Muscle of leg (tissue), 3 donors: ENCODE measurements at regions not wholly inside any gene's neighbourhood (a gene's known extent, or its start where the extent isn't known, plus 50 kb on each side); places are given as distances from the start of the nearest gene placed in this dataset.

Source experiments
- DNase-seq: peaks from one replicate; pipeline ENCODE4 v3.0.0; 2013
- H3K27ac ChIP-seq: one replicate; pipeline ENCODE4 v1.5.1; 2013; ENCODE audit warnings: mild to moderate bottlenecking, low read length, control low read depth
- H3K27me3 ChIP-seq: one replicate; pipeline ENCODE4 v1.6.1; 2013; ENCODE audit warnings: low read length; ENCODE audit not compliant: control insufficient read depth, insufficient read depth
- H3K36me3 ChIP-seq: one replicate; pipeline ENCODE4 v1.6.1; 2013; ENCODE audit warnings: low read length; ENCODE audit not compliant: control insufficient read depth, insufficient read depth
- H3K4me1 ChIP-seq: one replicate; pipeline ENCODE4 v1.6.1; 2013; ENCODE audit warnings: low read length; ENCODE audit not compliant: control insufficient read depth, insufficient read depth
- H3K4me3 ChIP-seq: one replicate; pipeline ENCODE4 v1.5.1; 2013; ENCODE audit warnings: low read length, control low read depth
- H3K9me3 ChIP-seq: replicated peaks from 2 replicates; pipeline ENCODE4 v1.6.1; 2013; ENCODE audit warnings: low read depth, low read length; ENCODE audit not compliant: control insufficient read depth
- WGBS: methylation state at CpG from one replicate; pipeline ENCODE4 v1.1.5; 2013; ENCODE audit warnings: missing lambda C conversion rate; ENCODE audit not compliant: insufficient coverage; 5-methylcytosine and 5-hydroxymethylcytosine counted together

DNA sequence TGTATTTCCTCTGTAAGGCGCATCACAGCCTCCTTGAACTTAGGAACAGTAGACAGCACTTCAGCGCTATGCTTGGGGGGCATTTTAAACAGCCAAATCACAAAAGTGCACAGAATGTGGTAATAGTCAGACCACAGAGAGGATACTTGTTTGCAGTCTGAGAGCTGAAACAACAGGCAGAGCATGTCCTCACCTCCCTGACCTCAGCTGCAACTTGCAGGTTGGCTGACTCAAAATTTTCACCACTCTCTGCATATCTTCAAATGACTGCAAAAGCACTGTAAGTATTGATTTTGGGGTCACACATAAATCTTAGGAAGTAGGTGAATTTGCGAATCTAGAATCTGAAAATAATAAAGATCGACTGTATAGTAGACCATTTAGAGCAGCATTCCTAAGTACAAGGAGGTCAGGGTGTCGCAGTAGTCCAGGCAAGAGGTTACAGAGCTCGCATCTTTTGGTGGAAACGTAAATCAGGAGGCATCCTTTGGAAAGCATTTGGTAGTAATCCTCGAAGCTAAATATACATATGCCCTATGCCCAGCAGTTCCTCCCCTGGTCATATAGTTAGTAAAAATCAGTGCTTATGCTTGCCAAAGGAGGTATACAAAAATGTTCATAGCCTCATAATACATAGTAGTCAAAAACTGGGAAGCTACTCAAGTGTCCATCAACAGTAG is 108.2 kb upstream of the MYCN start:
- WGBS, result 93% methylated on average over 3 of the region's 8 CpGs
- H3K9me3 ChIP-seq, result peaks cover 3% of the 10 kb centered on the region

DNA sequence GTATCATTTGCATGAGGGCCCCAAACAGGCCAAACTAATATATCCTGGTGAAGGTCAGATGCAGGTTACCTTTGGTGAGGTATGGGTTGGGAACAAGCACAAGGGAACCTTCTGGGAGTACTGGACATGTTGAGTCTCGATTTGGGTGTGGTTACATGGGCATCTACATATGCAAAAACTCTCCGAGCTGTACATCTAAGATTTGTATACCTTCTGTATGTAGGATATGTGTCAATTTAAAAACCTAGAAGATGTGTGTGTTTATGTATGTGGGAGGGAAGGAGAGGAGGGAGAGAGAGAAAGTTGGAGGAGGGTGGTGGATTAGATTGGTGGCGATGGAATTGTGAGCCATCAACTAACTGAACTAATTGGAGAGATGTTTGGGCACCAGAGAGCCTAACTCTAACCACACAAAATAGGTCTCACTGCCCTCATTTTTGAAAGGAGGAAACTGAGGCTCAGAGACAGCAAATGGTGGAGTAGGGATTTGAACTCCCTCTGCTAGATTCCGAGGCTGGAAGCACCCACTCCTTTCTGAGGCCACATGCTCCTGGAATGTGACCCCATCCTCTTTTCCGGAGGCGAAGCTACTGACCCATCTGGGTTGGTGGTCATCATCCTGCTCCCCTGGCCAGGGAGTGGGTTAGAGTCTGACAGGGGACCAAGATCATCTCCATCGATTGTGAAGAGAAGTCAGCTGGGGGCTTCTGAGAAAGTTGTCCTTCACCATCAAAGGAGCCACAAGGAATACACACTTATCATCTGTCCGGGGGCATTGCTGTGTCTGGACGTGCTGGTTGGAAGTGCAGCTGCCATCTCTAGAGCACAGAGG is 107.3 kb upstream of the MYCN start:
- Histone ChIP-seq H3K9me3 (peaks cover 3% of the 10 kb centered on the region), H3K27me3 (no peaks in the 10 kb centered on the region), H3K4me3 (no peak overlapping the region), H3K36me3 (no peaks in the 10 kb centered on the region), H3K27ac (no peak overlapping the region), H3K4me1 (no peaks in the 10 kb centered on the region)
- no peak for DNase-seq
- WGBS, result no CpG with 5 or more reads among the region's 9 CpGs

More for the DNA sequence above, 108.2 kb upstream of the MYCN start:
- no peaks in the 10 kb centered on the region for H3K36me3 ChIP-seq
- no peak overlapping the region for H3K4me3 ChIP-seq
- no peaks in the 10 kb centered on the region for H3K27me3 ChIP-seq
- H3K4me1 ChIP-seq, result no peaks in the 10 kb centered on the region
- no peak for DNase-seq
- H3K27ac ChIP-seq, result no peak overlapping the region

DNA sequence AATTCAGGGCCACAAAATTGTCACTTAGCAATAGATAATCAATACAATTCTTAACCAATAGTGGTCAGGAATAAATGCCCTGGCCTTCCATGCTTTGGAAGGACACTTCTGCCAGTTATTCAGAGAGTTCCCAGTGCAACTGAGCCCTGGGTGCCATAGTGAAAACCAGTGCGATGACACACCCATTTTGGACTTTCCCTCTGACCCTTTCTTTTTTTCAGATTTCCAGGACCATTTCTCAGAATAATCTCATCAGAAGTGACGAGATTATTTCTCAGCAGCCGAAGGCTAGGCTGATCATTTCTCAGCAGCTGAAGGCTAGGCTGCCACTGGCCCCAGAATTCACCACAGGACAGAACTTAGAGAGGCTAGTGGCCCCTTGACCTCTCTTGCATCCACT is 106.6 kb upstream of the MYCN start:
- WGBS, result 84% methylated on average over 3 of the region's 3 CpGs
- Histone ChIP-seq H3K4me1 (no peaks in the 10 kb centered on the region), H3K4me3 (no peak overlapping the region), H3K27ac (no peak overlapping the region), H3K9me3 (peaks cover 3% of the 10 kb centered on the region), H3K36me3 (no peaks in the 10 kb centered on the region), H3K27me3 (no peaks in the 10 kb centered on the region)
- DNase-seq, result no peak

DNA sequence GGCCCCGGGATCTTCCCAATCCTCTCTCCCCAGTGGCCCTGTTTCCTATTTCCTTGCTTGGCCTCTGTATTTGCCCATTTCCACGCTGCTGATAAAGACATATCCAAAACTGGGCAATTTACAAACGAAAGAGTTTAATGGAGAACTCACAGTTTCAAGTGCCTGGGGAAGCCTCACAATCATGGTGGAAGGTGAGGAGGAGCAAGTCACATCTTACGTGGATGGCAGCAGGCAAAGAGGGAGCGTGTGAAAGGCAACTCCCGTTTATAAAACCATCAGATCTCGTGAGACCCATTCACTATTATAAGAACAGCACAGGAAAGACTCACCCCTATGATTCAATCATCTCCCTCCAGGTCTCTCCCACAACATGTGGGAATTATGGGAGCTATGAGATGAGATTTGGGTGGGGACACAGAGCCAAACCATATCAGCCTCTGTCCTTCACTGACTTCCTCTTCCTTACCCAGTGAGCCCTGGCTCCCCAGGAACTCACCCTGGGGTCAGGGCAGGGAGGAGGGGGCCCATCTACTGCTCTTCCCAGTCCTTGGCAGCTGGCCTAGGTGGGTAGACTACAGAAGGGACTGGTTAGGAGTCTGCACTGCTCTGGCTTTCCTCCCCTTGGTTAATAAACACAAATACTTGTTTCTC is 105.8 kb upstream of the MYCN start:
- H3K36me3 ChIP-seq, result no peaks in the 10 kb centered on the region
- 84% methylated on average over 3 of the region's 7 CpGs for WGBS
- no peak overlapping the region for H3K27ac ChIP-seq
- H3K4me3 ChIP-seq, result no peak overlapping the region
- no peaks in the 10 kb centered on the region for H3K4me1 ChIP-seq
- no peak for DNase-seq
- peaks cover 3% of the 10 kb centered on the region for H3K9me3 ChIP-seq
- no peaks in the 10 kb centered on the region for H3K27me3 ChIP-seq

DNA sequence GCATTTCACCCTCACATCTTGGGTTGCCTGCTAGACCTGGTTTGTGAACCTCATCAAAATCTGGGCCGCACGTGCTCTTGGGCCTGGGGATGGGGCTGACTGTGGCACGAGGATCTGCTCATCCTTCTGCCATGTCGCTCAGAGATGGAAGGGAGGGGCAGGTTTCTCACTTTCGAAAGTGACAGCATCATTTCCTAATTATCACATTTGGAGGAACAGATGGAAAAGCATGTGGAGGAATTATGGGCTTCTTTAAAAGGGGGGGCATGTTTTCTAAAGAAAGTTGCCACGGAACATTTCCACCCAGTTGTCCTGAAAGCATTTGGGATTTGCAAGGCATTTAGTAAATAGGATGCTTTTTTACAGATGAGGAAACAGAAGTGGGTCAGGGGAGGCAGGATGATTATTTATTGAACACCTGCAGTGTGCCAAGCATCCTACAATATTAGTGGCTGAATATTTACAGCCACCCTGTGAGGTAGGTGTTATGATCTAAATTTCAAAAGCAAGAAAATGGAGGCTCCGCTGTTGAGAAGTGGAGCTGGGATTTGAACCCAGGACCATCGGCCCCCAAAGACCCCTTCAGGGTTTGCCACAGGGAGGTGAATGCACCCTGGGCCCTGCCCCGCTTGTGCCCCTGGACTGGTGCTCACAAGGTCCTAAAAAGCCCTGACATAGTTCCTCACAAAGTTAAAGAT is 104.2 kb upstream of the MYCN start:
- 67% methylated on average over 1 of the region's 9 CpGs for WGBS
- H3K4me3 ChIP-seq, result no peak overlapping the region
- H3K27ac ChIP-seq, result no peak overlapping the region
- H3K9me3 ChIP-seq, result peaks cover 3% of the 10 kb centered on the region
- no peaks in the 10 kb centered on the region for H3K36me3 ChIP-seq
- no peak for DNase-seq
- H3K27me3 ChIP-seq, result no peaks in the 10 kb centered on the region
- no peaks in the 10 kb centered on the region for H3K4me1 ChIP-seq

DNA sequence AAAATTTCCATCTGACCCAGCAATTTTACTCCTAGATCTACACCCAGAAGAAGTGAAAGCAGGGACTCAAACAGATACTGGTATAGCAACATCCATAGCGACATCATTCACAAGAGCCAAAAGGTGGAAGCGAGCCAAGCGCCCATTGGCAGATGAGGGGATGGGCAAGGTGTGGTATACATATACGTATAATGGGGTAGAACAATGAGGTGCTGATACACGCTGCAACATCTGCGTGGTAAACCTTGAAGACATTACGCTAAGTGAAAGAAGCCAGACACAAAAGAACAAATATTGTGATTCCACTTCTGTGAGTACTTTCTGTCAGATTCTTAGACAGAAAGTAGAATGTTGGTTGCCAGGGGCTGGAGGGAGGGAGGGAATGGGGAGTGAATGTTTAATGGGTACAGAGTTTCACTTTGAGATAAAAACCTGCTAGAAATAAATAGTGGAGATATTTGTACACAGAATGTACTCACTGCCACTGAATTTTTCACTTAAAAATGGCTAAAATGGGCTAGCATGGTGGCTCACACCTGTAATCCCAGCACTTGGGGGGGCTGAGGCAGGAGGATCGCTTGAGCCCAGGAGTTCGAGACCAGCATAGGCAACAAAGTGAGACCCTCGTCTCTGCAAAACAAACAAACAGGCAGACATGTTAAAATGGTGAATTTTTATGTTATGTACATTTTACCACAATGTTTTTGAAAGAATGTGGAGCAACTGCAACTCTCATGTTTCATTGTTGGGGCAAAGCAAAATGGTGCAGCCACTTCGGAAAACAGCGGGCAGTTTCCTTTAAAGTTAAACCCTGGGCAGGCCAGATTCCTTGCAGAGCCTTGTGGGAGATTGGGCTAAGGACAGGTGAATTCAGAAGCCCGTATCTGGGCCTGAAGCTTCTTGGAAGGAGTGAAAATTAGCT is 103.4 kb upstream of the MYCN start:
- H3K36me3 ChIP-seq, result no peaks in the 10 kb centered on the region
- peaks cover 3% of the 10 kb centered on the region for H3K9me3 ChIP-seq
- no peak overlapping the region for H3K4me3 ChIP-seq
- no peak for DNase-seq
- no peaks in the 10 kb centered on the region for H3K27me3 ChIP-seq
- H3K27ac ChIP-seq, result no peak overlapping the region
- no peaks in the 10 kb centered on the region for H3K4me1 ChIP-seq
- 88% methylated on average over 9 of the region's 13 CpGs for WGBS

DNA sequence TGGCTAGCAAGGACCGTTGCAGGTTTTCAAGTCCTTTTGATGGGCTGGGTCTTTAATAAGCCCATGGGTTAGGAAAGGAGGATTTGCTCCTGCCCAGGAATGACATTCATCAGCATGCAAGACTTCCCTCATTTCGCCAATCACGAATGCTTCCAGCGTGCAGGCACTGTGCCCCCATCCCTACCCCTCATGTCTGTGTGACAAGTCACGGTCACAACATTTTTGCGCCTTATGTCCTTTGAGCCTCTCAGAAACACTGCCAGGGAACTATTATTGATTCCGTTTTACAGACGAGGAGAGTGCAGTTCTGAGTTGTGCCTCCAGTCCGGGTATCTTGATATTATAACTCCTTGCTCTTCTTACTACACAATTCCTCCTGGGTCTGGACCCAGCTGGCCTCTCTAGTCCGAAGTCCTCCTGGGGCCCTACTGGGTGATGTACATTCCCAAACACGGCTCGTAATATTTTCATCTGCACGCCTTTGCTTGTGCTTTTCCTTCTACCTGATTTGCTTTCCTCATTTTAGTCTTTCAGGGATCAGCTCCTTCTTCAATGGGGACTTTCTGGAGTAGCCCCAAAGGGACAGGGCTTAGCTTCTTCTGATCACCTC is 101.8 kb upstream of the MYCN start:
- peaks cover 3% of the 10 kb centered on the region for H3K9me3 ChIP-seq
- no peaks in the 10 kb centered on the region for H3K27me3 ChIP-seq
- H3K36me3 ChIP-seq, result no peaks in the 10 kb centered on the region
- DNase-seq, result no peak
- no peak overlapping the region for H3K4me3 ChIP-seq
- whole genome bisulfite sequencing, result 84% methylated on average over 13 of the region's 13 CpGs
- H3K4me1 ChIP-seq, result peaks cover 12% of the 10 kb centered on the region
- H3K27ac ChIP-seq, result no peak overlapping the region

DNA sequence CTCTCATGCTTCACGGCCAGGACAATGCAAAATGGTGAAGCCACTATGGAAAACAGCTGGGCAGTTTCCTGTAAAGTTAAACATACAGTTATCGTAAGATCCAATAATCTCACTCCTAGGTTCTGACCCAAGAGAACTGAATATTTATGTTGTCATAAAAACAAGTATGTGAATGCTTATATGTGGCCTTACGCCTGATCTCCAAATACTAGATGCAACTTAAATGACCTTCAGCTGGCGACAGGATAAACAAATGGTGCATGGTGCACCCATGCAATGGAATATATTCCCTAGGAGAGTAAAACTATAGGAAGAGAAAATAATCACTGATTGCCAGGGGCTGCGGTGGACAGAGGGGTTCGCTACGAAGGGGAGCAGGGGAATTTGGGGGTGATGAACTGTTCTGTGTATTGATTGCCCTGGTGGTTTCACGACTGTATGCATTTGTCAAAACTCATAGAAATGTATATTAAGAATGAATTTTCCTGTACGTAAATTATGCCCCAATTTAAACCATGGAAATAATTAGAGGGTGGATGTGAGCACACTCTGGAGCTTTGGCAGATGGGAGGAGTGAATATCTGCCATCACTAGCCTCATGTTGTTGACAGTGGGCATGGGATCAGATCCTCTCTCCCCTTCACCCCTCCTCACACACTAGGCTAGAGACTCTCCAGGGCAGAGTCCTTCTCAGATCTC is 100.8 kb upstream of the MYCN start:
- Histone ChIP-seq H3K4me3 (no peak overlapping the region), H3K27me3 (no peaks in the 10 kb centered on the region), H3K4me1 (peaks cover 15% of the 10 kb centered on the region), H3K36me3 (no peaks in the 10 kb centered on the region), H3K27ac (no peak overlapping the region), H3K9me3 (peaks cover 3% of the 10 kb centered on the region)
- 67% methylated on average over 3 of the region's 9 CpGs for WGBS
- no peak for DNase-seq

DNA sequence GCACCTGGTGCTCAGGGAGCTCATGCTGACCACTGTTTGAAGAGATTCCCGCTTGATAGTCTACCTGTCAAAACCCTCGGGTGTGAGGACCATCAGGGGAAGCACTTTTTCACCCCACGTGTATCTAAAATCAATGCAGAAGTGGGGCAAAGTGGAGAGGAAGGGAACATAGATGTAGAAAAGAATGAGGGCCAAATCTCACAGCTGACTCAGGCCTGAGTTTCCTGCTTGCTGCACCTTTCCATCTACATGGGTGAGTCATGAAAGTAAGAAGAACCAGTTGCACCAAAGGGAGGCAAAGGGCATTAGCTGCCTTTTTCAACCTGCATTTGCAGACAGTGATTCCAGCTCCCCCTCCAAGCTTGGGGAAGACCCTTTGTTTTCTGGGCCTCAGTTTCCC is 100.2 kb upstream of the MYCN start:
- Histone ChIP-seq H3K4me3 (no peak overlapping the region), H3K27ac (no peak overlapping the region), H3K27me3 (no peaks in the 10 kb centered on the region), H3K4me1 (peaks cover 15% of the 10 kb centered on the region), H3K36me3 (no peaks in the 10 kb centered on the region), H3K9me3 (peaks cover under 1% of the 10 kb centered on the region)
- 80% methylated on average over 2 of the region's 3 CpGs for WGBS
- DNase-seq, result no peak
